ENCODE measurements at regions not wholly inside any gene's neighbourhood (a gene's known extent, or its start where the extent isn't known, plus 50 kb on each side); places are given as distances from the start of the nearest gene placed in this dataset.
A peak's percentile ranks its signal among the peaks of the same experiment; 100 is the strongest.

DNA sequence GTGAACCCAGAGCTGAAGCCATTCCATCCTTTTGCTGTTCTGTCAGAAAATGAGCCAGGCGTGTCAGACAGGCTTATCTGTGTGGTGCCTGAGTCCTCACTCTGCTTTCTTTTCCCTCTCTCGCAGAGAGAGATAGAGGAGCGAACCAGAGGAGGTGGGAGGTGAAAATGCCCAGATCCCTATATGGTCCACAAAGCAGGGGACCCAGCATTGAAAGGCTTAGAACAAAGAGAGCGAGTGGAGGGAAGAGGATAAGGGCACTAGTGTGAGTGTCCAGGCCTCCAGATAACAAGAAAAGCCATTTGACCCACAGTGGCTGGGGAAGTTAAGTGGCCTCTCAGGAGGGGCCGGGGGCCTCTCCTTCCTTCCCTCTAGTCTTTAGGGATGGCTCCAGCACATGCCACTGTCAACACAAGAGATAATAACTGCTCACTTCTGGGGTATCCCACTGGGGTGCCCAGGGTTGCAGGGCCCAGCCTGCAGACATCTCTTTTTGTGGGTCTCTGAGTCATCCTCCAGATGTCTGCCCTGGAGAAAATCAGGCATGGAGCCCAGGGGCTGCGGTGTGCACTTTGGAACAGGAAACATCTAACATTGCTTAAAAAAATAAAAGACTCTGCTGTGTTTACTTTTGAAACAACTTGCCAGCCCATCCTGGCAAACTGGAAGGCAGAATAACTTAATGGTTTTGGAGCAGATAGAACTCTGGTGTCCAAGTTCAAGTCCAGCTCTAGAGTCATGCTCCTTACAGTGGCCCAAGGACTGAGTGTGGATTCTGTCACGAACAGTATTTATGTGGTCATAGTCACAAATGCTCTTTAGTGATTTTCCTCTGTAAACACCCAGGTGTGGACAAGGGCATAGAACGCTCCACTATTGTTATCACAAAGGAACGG, 189.5 kb downstream of the CXCL12 start:
- H4K20me1 ChIP-seq: no peaks in the 10 kb centered on the region
- H3K9me3 ChIP-seq (replicated peaks in 1 of 11): peaks cover 0 to 10% (median 7%) of the 10 kb centered on the region in 11 experiments; a peak in 12 of 22 replicates
- H3K27ac ChIP-seq: no peak overlapping the region
- H3K9ac ChIP-seq: no peak overlapping the region
- H3K36me3 ChIP-seq: no peaks in the 10 kb centered on the region
- H3K27me3 ChIP-seq: no peaks in the 10 kb centered on the region
- H3K4me1 ChIP-seq: peaks cover 9 to 26% (median 12%) of the 10 kb centered on the region in 10 experiments
- H3K4me3 ChIP-seq: no peak overlapping the region
- TF ChIP-seq Cebpa-rat (IDR thresholded peaks at IDR 0.05): no peak
- H3K4me2 ChIP-seq: peak overlapping the region; percentile 13 to 56 (median 35); a peak in 21 of 22 replicates

DNA sequence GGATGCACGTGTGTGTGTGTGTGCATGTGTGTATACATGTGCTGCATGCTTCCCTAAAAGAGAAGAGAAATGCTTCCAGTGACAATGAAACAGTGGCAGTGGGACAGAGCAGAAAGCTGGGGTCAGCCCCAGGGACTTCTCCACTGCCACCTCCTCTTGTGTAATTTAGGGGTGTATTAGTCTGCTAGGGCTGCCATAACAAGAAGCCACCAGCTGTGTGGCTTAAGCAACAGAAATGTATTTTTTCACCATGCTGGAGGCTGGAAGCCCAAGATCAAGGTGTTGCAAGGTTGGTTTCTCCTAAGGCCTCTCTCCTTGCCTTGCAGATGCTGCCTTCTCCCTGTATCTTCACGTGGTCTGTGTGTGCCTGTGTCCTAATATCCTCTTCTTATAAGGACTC, 190.5 kb downstream of the CXCL12 start:
- H3K9ac ChIP-seq: no peak overlapping the region
- no peaks in the 10 kb centered on the region for H3K36me3 ChIP-seq
- H3K27ac ChIP-seq: no peak overlapping the region
- peaks cover 3 to 16% (median 9%) of the 10 kb centered on the region in 11 experiments; a peak in 15 of 22 replicates for H3K9me3 ChIP-seq (replicated peaks in 1 of 11)
- H3K4me1 ChIP-seq: peaks cover 9 to 21% (median 12%) of the 10 kb centered on the region in 10 experiments
- TF ChIP-seq Cebpa-rat (IDR thresholded peaks at IDR 0.05): no peak
- no peak overlapping the region for H3K4me3 ChIP-seq
- no peaks in the 10 kb centered on the region for H4K20me1 ChIP-seq
- no peak overlapping the region for H3K4me2 ChIP-seq
- no peaks in the 10 kb centered on the region for H3K27me3 ChIP-seq

DNA sequence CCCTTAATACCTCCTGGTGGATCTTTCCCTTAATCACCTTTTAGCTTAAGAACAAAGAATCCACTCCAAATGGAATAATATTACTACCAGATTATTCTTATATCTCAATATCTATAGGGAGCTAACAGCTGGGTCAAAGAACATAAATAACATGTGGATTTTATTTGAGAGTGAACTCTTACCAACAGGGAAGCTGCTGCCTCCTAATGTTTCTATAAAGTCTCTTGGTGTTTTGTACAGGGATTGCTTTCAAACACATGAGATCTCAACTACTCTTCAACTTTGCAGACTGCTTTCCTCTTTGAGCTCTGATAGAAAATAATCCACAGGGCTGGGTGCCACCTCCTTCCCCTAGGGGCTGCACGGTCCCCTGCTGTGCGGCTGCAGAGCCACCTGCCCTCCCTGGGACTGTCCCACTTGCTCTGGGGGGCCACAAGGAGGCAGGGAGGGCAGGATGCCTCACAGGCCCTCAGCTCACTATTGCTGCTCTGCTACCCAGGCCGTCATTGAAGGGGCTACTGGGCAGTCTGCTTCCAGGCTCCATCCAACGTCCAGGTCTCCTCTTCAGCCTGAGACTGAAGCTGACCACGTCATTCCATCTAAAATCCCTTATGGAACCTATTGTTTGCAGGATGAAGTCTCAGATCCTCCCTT, 191.2 kb downstream of the CXCL12 start:
- no peak overlapping the region for H3K27ac ChIP-seq
- no peaks in the 10 kb centered on the region for H3K27me3 ChIP-seq
- no peaks in the 10 kb centered on the region for H4K20me1 ChIP-seq
- no peak overlapping the region for H3K4me3 ChIP-seq
- H3K4me2 ChIP-seq: no peak overlapping the region
- TF ChIP-seq Cebpa-rat (IDR thresholded peaks at IDR 0.05): no peak
- no peaks in the 10 kb centered on the region for H3K36me3 ChIP-seq
- peaks cover 7 to 23% (median 12%) of the 10 kb centered on the region in 11 experiments; a peak in 17 of 22 replicates for H3K9me3 ChIP-seq (replicated peaks in 1 of 11)
- peaks cover 9 to 15% (median 12%) of the 10 kb centered on the region in 10 experiments for H3K4me1 ChIP-seq
- H3K9ac ChIP-seq: no peak overlapping the region

DNA sequence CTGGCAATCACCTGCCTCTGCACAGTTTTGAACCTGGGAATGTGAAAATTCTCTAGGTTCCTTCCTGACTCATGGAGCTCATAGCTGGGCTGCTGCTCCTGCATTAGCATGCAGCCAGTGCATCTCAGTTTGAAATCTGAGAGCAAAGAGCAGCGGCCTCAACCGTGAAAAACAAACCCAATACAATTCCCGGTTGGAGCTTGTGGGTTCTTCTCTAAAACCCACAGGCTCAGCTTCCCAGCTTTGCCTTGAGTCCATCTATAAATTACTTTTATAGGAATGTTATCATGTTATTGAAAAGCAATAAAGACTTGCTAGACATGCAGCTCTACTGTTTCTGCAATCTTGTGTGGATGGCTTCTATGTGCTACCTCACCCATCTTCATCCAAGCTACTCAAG, 191.7 kb downstream of the CXCL12 start:
- Histone ChIP-seq H3K27me3 (no peaks in the 10 kb centered on the region), H3K9ac (no peak overlapping the region), H3K36me3 (no peaks in the 10 kb centered on the region), H3K27ac (no peak overlapping the region), H4K20me1 (no peaks in the 10 kb centered on the region), H3K4me3 (no peak overlapping the region), H3K4me1 (peaks cover 9 to 15% (median 12%) of the 10 kb centered on the region in 10 experiments), H3K4me2 (no peak overlapping the region), H3K9me3 (replicated peaks in 1 of 11) (peaks cover 7 to 23% (median 12%) of the 10 kb centered on the region in 11 experiments; a peak in 17 of 22 replicates)
- TF ChIP-seq Cebpa-rat (IDR thresholded peaks at IDR 0.05): no peak

DNA sequence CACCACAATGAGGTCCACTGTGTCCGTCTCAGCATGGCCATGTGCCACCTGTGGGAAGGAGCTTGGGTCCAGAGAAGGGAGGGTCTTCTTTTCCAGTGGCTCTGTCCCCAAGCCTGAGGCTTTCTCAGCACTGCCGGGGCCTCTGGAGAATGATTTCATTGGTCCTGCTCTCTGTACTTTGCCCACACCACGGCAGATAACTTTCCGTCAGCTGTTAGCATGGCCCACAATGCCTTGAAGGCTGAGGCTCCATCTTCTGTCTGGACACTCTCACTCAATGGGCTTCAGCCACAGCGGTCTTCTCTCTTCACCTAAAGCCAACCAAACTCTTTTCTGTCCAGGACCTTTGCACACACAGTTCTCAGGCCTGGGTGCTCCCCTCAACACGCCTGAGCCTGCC, 192.5 kb downstream of the CXCL12 start:
- H3K4me3 ChIP-seq: no peak overlapping the region
- no peak for TF ChIP-seq Cebpa-rat (IDR thresholded peaks at IDR 0.05)
- H3K9me3 ChIP-seq (replicated peaks in 1 of 11): peaks cover 7 to 23% (median 12%) of the 10 kb centered on the region in 11 experiments; a peak in 17 of 22 replicates
- no peaks in the 10 kb centered on the region for H3K27me3 ChIP-seq
- H3K4me1 ChIP-seq: peaks cover 9 to 15% (median 12%) of the 10 kb centered on the region in 10 experiments
- H3K4me2 ChIP-seq: no peak overlapping the region
- H3K36me3 ChIP-seq: no peaks in the 10 kb centered on the region
- H4K20me1 ChIP-seq: no peaks in the 10 kb centered on the region
- no peak overlapping the region for H3K9ac ChIP-seq
- no peak overlapping the region for H3K27ac ChIP-seq

DNA sequence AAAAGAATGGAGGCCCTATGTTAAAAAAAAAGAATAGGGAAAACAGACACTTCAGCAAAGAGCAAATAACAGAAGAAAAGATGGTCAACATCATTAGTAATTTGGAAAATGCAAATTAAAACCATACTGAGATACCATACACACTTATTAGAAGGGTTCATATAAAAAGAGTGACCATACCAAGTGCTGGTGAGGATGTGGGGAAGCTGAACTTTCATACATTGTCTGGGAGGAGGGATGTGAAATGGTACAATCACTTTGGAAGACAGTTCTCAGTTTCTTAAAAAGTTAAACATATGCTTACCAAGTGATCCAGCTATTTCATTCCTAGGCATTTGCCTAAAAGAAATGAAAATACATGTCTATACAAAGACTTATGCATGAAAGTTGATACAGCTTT, 194.4 kb downstream of the CXCL12 start:
- no peak overlapping the region for H3K27ac ChIP-seq
- no peak overlapping the region for H3K9ac ChIP-seq
- H3K27me3 ChIP-seq: no peaks in the 10 kb centered on the region
- peaks cover 6 to 8% (median 7%) of the 10 kb centered on the region in 10 experiments for H3K4me1 ChIP-seq
- H3K9me3 ChIP-seq (replicated peaks in 1 of 11): peaks cover 7 to 23% (median 12%) of the 10 kb centered on the region in 11 experiments; a peak in 17 of 22 replicates
- no peaks in the 10 kb centered on the region for H4K20me1 ChIP-seq
- no peak overlapping the region for H3K4me2 ChIP-seq
- no peaks in the 10 kb centered on the region for H3K36me3 ChIP-seq
- no peak overlapping the region for H3K4me3 ChIP-seq
- TF ChIP-seq Cebpa-rat (IDR thresholded peaks at IDR 0.05): no peak

DNA sequence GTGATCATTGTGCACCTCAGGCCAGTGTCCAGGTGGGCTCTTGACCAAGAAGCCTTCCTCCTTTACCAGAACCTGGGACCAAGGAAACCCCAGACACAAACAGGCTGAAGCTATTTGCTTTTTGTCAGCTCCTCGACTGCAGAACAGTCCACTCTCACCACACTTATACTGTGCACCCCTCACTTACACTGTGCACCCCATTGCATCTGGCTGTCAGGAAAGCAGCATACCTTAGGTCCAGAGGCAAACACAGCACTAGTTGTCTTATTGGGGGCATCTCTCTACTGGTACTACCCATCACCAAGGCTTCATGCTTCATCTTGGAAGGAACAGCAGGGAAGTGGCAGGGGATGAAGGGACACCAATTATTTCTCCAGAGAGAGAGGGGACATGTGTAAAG, 198.1 kb downstream of the CXCL12 start:
- Histone ChIP-seq H3K4me2 (no peak overlapping the region), H4K20me1 (no peaks in the 10 kb centered on the region), H3K9me3 (replicated peaks in 1 of 11) (peaks cover 7 to 23% (median 12%) of the 10 kb centered on the region in 11 experiments; a peak in 17 of 22 replicates), H3K27ac (no peak overlapping the region), H3K4me3 (no peak overlapping the region), H3K27me3 (no peaks in the 10 kb centered on the region), H3K9ac (no peak overlapping the region), H3K36me3 (no peaks in the 10 kb centered on the region), H3K4me1 (no peaks in the 10 kb centered on the region)
- no peak for TF ChIP-seq Cebpa-rat (IDR thresholded peaks at IDR 0.05)

DNA sequence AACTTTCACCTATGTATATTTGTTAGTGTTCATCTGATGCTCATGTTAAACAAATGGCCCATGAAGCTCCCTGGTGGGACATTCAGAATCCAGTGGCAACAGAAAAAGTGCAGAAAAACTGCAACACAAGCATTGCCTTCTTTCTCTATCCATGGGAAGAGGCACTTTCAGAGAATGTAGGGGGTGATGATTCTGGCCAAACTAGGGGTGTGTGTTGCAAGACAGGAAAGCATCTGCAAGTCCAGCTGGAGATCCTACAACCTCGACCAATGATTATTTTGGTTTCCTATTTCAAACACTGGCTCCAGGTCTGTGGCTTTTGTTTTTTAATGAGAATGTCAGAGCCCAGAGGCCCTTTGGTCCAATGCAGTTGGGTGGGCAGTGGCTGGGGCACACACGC, 198.7 kb downstream of the CXCL12 start:
- H3K4me1 ChIP-seq: no peaks in the 10 kb centered on the region
- H3K9me3 ChIP-seq (replicated peaks in 1 of 11): peaks cover 7 to 23% (median 12%) of the 10 kb centered on the region in 11 experiments; a peak in 17 of 22 replicates
- no peak for TF ChIP-seq Cebpa-rat (IDR thresholded peaks at IDR 0.05)
- no peak overlapping the region for H3K4me2 ChIP-seq
- no peaks in the 10 kb centered on the region for H4K20me1 ChIP-seq
- no peak overlapping the region for H3K4me3 ChIP-seq
- no peaks in the 10 kb centered on the region for H3K36me3 ChIP-seq
- no peak overlapping the region for H3K9ac ChIP-seq
- no peak overlapping the region for H3K27ac ChIP-seq
- H3K27me3 ChIP-seq: no peaks in the 10 kb centered on the region

DNA sequence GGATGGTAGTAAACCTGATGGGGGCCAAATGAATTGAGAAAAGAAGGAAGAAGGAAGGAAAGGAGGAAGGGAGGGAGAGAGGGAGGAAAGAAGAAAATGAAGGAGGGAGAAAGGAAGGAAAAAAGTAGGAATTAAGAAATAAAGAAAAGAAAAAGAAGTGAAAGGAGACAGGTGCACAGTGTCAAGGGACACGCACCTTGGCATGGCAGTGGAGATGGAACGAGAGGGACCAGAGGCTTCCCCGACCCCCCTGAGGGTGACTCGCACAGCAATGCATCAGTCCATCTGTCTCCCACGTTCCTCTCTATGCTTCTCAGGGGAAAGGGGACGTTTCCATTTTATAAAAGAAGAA, 199.6 kb downstream of the CXCL12 start:
- H3K4me1 ChIP-seq: no peaks in the 10 kb centered on the region
- H3K36me3 ChIP-seq: no peaks in the 10 kb centered on the region
- no peak for TF ChIP-seq Cebpa-rat (IDR thresholded peaks at IDR 0.05)
- H3K4me2 ChIP-seq: no peak overlapping the region
- no peaks in the 10 kb centered on the region for H4K20me1 ChIP-seq
- H3K9me3 ChIP-seq (replicated peaks in 1 of 11): peaks cover 0 to 15% (median 5%) of the 10 kb centered on the region in 11 experiments; a peak in 17 of 22 replicates
- no peak overlapping the region for H3K9ac ChIP-seq
- no peak overlapping the region for H3K27ac ChIP-seq
- no peak overlapping the region for H3K4me3 ChIP-seq
- no peaks in the 10 kb centered on the region for H3K27me3 ChIP-seq

Measured in BLaER1 treated with 17β-estradiol and CSF1 and Interleukin-3, amounts not matched to agents 10 nM and 100 nM (cell line).